ENCODE measurements at regions not wholly inside any gene's neighbourhood (a gene's known extent, or its start where the extent isn't known, plus 50 kb on each side); places are given as distances from the start of the nearest gene placed in this dataset.

DNA sequence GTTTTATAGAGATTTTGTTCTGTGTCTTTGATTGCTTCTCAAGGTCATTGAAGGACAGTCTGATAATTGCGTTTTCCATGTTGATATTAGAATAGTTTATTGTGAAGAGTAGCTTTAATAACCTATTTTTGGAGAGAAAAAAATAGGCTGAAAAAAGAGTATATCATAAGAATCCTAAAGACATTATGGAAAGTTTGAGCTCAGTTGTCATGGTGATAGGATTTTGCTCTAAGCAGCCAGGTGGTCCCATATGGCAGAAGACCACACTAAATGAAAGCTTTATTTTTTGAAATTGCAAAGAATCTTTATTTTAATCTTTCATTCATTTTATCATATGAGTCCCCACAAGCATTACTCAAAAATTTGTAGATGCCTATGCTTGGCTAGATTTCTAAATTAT, 358.9 kb upstream of the NAV3 start:
- TF ChIP-seq, protein P1, sequence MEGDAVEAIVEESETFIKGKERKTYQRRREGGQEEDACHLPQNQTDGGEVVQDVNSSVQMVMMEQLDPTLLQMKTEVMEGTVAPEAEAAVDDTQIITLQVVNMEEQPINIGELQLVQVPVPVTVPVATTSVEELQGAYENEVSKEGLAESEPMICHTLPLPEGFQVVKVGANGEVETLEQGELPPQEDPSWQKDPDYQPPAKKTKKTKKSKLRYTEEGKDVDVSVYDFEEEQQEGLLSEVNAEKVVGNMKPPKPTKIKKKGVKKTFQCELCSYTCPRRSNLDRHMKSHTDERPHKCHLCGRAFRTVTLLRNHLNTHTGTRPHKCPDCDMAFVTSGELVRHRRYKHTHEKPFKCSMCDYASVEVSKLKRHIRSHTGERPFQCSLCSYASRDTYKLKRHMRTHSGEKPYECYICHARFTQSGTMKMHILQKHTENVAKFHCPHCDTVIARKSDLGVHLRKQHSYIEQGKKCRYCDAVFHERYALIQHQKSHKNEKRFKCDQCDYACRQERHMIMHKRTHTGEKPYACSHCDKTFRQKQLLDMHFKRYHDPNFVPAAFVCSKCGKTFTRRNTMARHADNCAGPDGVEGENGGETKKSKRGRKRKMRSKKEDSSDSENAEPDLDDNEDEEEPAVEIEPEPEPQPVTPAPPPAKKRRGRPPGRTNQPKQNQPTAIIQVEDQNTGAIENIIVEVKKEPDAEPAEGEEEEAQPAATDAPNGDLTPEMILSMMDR (IDR thresholded peaks at IDR 0.05): no peak
- TF ChIP-seq POLR2A (IDR thresholded peaks at IDR 0.05): no peak

All from thyroid gland (tissue), 4 donors.